ENCODE measurements at regions not wholly inside any gene's neighbourhood (a gene's known extent, or its start where the extent isn't known, plus 50 kb on each side); places are given as distances from the start of the nearest gene placed in this dataset.

GRCh38 chr16:7979448-7980132 lies 610.7 kb downstream of the TMEM114 start:
- no peak for DNase-seq (ENCODE audit: low read depth)
- no peak overlapping the region for H3K4me3 ChIP-seq (ENCODE audit: low read length)

GRCh38 chr16:7976563-7976962 lies 613.7 kb downstream of the TMEM114 start:
- no peak for TF ChIP-seq CTCF (IDR thresholded peaks at IDR 0.05; ENCODE audit: insufficient read depth, low read depth, low read length, missing control alignments)
- no peak overlapping the region for H3K4me3 ChIP-seq (ENCODE audit: low read length)
- no peak for DNase-seq (ENCODE audit: low read depth)

More at GRCh38 chr16:7979448-7980132, 610.7 kb downstream of the TMEM114 start:
- TF ChIP-seq CTCF (IDR thresholded peaks at IDR 0.05; ENCODE audit: insufficient read depth, low read depth, low read length, missing control alignments), result no peak

GRCh38 chr16:7976125-7976524 lies 614.2 kb downstream of the TMEM114 start:
- TF ChIP-seq CTCF (IDR thresholded peaks at IDR 0.05; ENCODE audit: insufficient read depth, low read depth, low read length, missing control alignments), result no peak

GRCh38 chr16:7967996-7968509 lies 622.3 kb downstream of the TMEM114 start:
- TF ChIP-seq CTCF (IDR thresholded peaks at IDR 0.05; ENCODE audit: insufficient read depth, low read depth, low read length, missing control alignments), result no peak
- no peak overlapping the region for H3K4me3 ChIP-seq (ENCODE audit: low read length)
- DNase-seq (ENCODE audit: low read depth), result no peak

More at GRCh38 chr16:7976125-7976524, 614.2 kb downstream of the TMEM114 start:
- no peak for DNase-seq (ENCODE audit: low read depth)
- H3K4me3 ChIP-seq (ENCODE audit: low read length), result no peak overlapping the region

GRCh38 chr16:7964744-7965143 lies 625.6 kb downstream of the TMEM114 start:
- TF ChIP-seq CTCF (IDR thresholded peaks at IDR 0.05; ENCODE audit: insufficient read depth, low read depth, low read length, missing control alignments), result no peak
- no peak for DNase-seq (ENCODE audit: low read depth)
- no peak overlapping the region for H3K4me3 ChIP-seq (ENCODE audit: low read length)

- no peak for TF ChIP-seq CTCF (IDR thresholded peaks at IDR 0.05; ENCODE audit: insufficient read depth, low read depth, low read length, missing control alignments)
- DNase-seq (ENCODE audit: low read depth), result no peak
- no peak overlapping the region for H3K4me3 ChIP-seq (ENCODE audit: low read length)
Observed at GRCh38 chr16:7964167-7964566, 626.1 kb downstream of the TMEM114 start.
